ENCODE measurements at regions not wholly inside any gene's neighbourhood (a gene's known extent, or its start where the extent isn't known, plus 50 kb on each side); places are given as distances from the start of the nearest gene placed in this dataset.

DNA sequence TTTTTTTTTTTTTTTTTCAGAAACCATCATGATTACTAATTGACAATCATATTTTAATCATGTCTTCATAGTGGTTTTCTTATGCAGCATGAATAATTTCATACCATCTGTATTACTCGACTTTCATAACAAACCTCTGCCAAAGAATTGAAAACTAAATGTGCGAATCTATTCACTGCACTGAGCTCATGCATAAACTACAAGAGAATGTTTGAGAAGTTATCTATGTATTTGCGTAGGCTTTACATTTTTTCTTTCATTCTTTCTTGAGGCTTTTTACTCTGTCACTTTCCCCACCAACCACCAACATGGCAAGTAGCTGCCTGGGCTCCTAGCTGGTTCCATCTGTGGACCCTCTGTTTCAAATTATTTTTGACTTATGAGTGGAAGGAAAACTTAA, 1761.0 kb downstream of the STIM2 start:
- TF ChIP-seq GATA3 (IDR thresholded peaks at IDR 0.05; ENCODE audit: low read depth, low read length) (no peak), GATA2 (IDR thresholded peaks at IDR 0.05; ENCODE audit: low read depth, low read length) (no peak)

Measured in SH-SY5Y (cell line).